HEK293 (cell line): ENCODE measurements at regions not wholly inside any gene's neighbourhood (a gene's known extent, or its start where the extent isn't known, plus 50 kb on each side); places are given as distances from the start of the nearest gene placed in this dataset.

ENCODE experiments used
- KLF9 ChIP-seq: fragments of 450-650 bp; formaldehyde crosslinking; IDR thresholded peaks from 2 replicates; pipeline ENCODE4 v1.5.1; 2016; ENCODE audit warnings: missing biosample characterization, missing genetic modification characterization, low read depth
- MYNN ChIP-seq: fragments of 450-650 bp; formaldehyde crosslinking; IDR thresholded peaks from 2 replicates; pipeline ENCODE4 v1.5.1; 2016; ENCODE audit warnings: missing biosample characterization, missing genetic modification characterization, borderline replicate concordance
- SETDB1 ChIP-seq: IDR thresholded peaks from one replicate; pipeline ENCODE4 v1.6.1; 2017; ENCODE audit warnings: mild to moderate bottlenecking, low read length, moderate library complexity, mixed read lengths; ENCODE audit not compliant: insufficient read length
- ZBTB11 ChIP-seq: fragments of 450-650 bp; formaldehyde crosslinking; conservative IDR thresholded peaks from 2 replicates; pipeline ENCODE4 v1.5.1; 2016; ENCODE audit warnings: low read depth, missing biosample characterization, missing genetic modification characterization
- ZBTB20 ChIP-seq: fragments of 450-650 bp; formaldehyde crosslinking; IDR thresholded peaks from 2 replicates; pipeline ENCODE4 v1.5.1; 2016; ENCODE audit warnings: missing biosample characterization, missing genetic modification characterization
- ZBTB8A ChIP-seq: fragments of 450-650 bp; formaldehyde crosslinking; IDR thresholded peaks from 2 replicates; pipeline ENCODE4 v1.5.1; 2016; ENCODE audit warnings: missing biosample characterization, missing genetic modification characterization
- ZNF121 ChIP-seq: fragments of 450-650 bp; formaldehyde crosslinking; IDR thresholded peaks from 2 replicates; pipeline ENCODE4 v1.5.1; 2016; ENCODE audit warnings: missing biosample characterization, missing genetic modification characterization
- ZNF214 ChIP-seq: fragments of 450-650 bp; formaldehyde crosslinking; IDR thresholded peaks from 2 replicates; pipeline ENCODE4 v1.5.1; 2017; ENCODE audit warnings: missing biosample characterization, mild to moderate bottlenecking, missing genetic modification characterization, borderline replicate concordance
- ZNF423 ChIP-seq: fragments of 450-650 bp; formaldehyde crosslinking; IDR thresholded peaks from 2 replicates; pipeline ENCODE4 v1.5.1; 2016; ENCODE audit warnings: missing biosample characterization, missing genetic modification characterization
- ZNF426 ChIP-seq: fragments of 450-650 bp; formaldehyde crosslinking; IDR thresholded peaks from 2 replicates; pipeline ENCODE4 v1.5.1; 2017; ENCODE audit warnings: missing biosample characterization, missing genetic modification characterization, mild to moderate bottlenecking, inconsistent platforms, moderate library complexity
- TF ChIP-seq, protein P1 (sequence below): fragments of 450-650 bp; formaldehyde crosslinking; IDR thresholded peaks from 2 replicates; pipeline ENCODE4 v1.5.1; 2016; ENCODE audit warnings: missing biosample characterization, missing genetic modification characterization
- TF ChIP-seq, protein P2 (sequence below): fragments of 450-650 bp; formaldehyde crosslinking; IDR thresholded peaks from 2 replicates; pipeline ENCODE4 v1.5.1; 2016; ENCODE audit warnings: missing biosample characterization, missing genetic modification characterization, low read depth

- TF ChIP-seq, protein P1, sequence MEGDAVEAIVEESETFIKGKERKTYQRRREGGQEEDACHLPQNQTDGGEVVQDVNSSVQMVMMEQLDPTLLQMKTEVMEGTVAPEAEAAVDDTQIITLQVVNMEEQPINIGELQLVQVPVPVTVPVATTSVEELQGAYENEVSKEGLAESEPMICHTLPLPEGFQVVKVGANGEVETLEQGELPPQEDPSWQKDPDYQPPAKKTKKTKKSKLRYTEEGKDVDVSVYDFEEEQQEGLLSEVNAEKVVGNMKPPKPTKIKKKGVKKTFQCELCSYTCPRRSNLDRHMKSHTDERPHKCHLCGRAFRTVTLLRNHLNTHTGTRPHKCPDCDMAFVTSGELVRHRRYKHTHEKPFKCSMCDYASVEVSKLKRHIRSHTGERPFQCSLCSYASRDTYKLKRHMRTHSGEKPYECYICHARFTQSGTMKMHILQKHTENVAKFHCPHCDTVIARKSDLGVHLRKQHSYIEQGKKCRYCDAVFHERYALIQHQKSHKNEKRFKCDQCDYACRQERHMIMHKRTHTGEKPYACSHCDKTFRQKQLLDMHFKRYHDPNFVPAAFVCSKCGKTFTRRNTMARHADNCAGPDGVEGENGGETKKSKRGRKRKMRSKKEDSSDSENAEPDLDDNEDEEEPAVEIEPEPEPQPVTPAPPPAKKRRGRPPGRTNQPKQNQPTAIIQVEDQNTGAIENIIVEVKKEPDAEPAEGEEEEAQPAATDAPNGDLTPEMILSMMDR (tag by site-specific recombination) = no peak
- TF ChIP-seq ZNF121 (tag by site-specific recombination) (no peak), ZBTB11 (tag by site-specific recombination) (no peak), ZNF426 (tag by site-specific recombination) (no peak), KLF9 (tag by site-specific recombination) (no peak), MYNN (tag by site-specific recombination) (no peak), ZBTB8A (tag by site-specific recombination) (no peak), ZNF423 (tag by site-specific recombination) (no peak), ZNF214 (tag by site-specific recombination) (no peak), ZBTB20 (tag by site-specific recombination) (no peak), SETDB1 (no peak)
- TF ChIP-seq, protein P2, sequence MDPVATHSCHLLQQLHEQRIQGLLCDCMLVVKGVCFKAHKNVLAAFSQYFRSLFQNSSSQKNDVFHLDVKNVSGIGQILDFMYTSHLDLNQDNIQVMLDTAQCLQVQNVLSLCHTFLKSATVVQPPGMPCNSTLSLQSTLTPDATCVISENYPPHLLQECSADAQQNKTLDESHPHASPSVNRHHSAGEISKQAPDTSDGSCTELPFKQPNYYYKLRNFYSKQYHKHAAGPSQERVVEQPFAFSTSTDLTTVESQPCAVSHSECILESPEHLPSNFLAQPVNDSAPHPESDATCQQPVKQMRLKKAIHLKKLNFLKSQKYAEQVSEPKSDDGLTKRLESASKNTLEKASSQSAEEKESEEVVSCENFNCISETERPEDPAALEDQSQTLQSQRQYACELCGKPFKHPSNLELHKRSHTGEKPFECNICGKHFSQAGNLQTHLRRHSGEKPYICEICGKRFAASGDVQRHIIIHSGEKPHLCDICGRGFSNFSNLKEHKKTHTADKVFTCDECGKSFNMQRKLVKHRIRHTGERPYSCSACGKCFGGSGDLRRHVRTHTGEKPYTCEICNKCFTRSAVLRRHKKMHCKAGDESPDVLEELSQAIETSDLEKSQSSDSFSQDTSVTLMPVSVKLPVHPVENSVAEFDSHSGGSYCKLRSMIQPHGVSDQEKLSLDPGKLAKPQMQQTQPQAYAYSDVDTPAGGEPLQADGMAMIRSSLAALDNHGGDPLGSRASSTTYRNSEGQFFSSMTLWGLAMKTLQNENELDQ (tag by site-specific recombination) = no peak
Measured at GRCh38 chr1:242731446-242731845, 206.9 kb upstream of the PLD5 start.
